K562 (cell line): ENCODE measurements at regions not wholly inside any gene's neighbourhood (a gene's known extent, or its start where the extent isn't known, plus 50 kb on each side); places are given as distances from the start of the nearest gene placed in this dataset.

Experiments used
- CXXC5 ChIP-seq: fragments of 250-450 bp; sonication (Bioruptor Pico); IDR thresholded peaks from 2 replicates; pipeline ENCODE4 v1.8.0; 2022; ENCODE audit warnings: inconsistent platforms, mild to moderate bottlenecking, moderate library complexity
- JUNB ChIP-seq: fragments of 450-650 bp; formaldehyde crosslinking; conservative IDR thresholded peaks from 2 replicates; pipeline ENCODE4 v1.4.0; 2020; ENCODE audit warnings: mild to moderate bottlenecking
- KDM5B ChIP-seq: fragments of 200-600 bp; sonication (generic); IDR thresholded peaks from 2 replicates; pipeline ENCODE4 v1.6.1; 2012; ENCODE audit warnings: low read depth, mild to moderate bottlenecking, moderate library complexity, low read length, control low read depth, inconsistent platforms; ENCODE audit not compliant: insufficient replicate concordance
- NCOA1 ChIP-seq: fragments of 450-650 bp; IDR thresholded peaks from 2 replicates; pipeline ENCODE4 v1.6.1; 2016; ENCODE audit warnings: low read depth
- RBM22 ChIP-seq: fragments of 200-400 bp; formaldehyde crosslinking; IDR thresholded peaks from 2 replicates; pipeline ENCODE4 v1.6.1; 2018; ENCODE audit warnings: low read length, low read depth; ENCODE audit not compliant: poor library complexity, severe bottlenecking
- SREBF1 ChIP-seq: fragments of 150-350 bp; IDR thresholded peaks from 2 replicates; pipeline ENCODE4 v1.6.1; 2014; ENCODE audit warnings: antibody characterized with exemption, low read depth, low read length, borderline replicate concordance
- ZBTB8A ChIP-seq: fragments of 450-650 bp; IDR thresholded peaks from 2 replicates; pipeline ENCODE4 v1.6.1; 2018; ENCODE audit warnings: mild to moderate bottlenecking, moderate library complexity; ENCODE audit not compliant: partially characterized antibody
- ZC3H4 ChIP-seq: sonication (generic); formaldehyde crosslinking; IDR thresholded peaks from 2 replicates; pipeline ENCODE4 v1.9.0; 2021; ENCODE audit warnings: missing genetic modification reagents, borderline replicate concordance
- TF ChIP-seq, protein P1 (sequence below), 2 experiments: fragments of 450-650 bp; formaldehyde crosslinking in 1 of 2; IDR thresholded peaks; 2 replicates each; pipeline versions ENCODE4 v1.4.0 to v1.6.1; 2014 to 2020; ENCODE audit warnings: mild to moderate bottlenecking in 2 of 2, borderline replicate concordance in 1 of 2, low read depth in 1 of 2
- TF ChIP-seq, protein P2 (sequence below), 2 experiments: fragments of 450-650 bp; IDR thresholded peaks; 2 replicates each; pipeline ENCODE4 v1.6.1; 2018; ENCODE audit warnings: mild to moderate bottlenecking in 2 of 2, low read depth in 1 of 2; ENCODE audit not compliant: partially characterized antibody in 2 of 2
- TF ChIP-seq, protein P3 (sequence below): fragments of 450-650 bp; IDR thresholded peaks from 2 replicates; pipeline ENCODE4 v1.6.1; 2016; ENCODE audit warnings: borderline replicate concordance

DNA sequence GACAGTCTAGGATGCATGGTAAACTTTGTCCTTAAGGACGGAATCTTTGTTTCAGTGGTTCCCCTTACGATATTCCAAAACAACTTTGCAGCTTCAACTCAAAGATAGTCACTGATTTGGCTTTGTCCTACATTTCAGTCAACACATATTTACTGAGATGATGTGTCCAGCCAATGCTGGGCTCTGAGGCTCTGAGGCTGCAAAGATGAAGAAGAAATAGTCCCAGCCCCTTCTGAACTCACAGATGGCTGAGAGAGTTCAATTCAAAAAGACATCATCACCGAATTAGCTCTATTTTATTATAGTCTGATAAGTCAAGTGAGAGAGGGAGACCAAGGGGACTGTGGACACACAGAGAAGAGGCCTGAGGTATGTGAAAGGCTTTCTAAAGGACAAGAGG, 544.0 kb downstream of the ACTL7B start (continued):
- TF ChIP-seq, protein P1, sequence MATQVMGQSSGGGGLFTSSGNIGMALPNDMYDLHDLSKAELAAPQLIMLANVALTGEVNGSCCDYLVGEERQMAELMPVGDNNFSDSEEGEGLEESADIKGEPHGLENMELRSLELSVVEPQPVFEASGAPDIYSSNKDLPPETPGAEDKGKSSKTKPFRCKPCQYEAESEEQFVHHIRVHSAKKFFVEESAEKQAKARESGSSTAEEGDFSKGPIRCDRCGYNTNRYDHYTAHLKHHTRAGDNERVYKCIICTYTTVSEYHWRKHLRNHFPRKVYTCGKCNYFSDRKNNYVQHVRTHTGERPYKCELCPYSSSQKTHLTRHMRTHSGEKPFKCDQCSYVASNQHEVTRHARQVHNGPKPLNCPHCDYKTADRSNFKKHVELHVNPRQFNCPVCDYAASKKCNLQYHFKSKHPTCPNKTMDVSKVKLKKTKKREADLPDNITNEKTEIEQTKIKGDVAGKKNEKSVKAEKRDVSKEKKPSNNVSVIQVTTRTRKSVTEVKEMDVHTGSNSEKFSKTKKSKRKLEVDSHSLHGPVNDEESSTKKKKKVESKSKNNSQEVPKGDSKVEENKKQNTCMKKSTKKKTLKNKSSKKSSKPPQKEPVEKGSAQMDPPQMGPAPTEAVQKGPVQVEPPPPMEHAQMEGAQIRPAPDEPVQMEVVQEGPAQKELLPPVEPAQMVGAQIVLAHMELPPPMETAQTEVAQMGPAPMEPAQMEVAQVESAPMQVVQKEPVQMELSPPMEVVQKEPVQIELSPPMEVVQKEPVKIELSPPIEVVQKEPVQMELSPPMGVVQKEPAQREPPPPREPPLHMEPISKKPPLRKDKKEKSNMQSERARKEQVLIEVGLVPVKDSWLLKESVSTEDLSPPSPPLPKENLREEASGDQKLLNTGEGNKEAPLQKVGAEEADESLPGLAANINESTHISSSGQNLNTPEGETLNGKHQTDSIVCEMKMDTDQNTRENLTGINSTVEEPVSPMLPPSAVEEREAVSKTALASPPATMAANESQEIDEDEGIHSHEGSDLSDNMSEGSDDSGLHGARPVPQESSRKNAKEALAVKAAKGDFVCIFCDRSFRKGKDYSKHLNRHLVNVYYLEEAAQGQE (IDR thresholded peaks at IDR 0.05; ENCODE audit: borderline replicate concordance), result no peak
- TF ChIP-seq, protein P1 (CRISPR knock-in tag; IDR thresholded peaks at IDR 0.05; ENCODE audit: low read depth), result no peak
- TF ChIP-seq KDM5B, result no peak
- TF ChIP-seq ZBTB8A, result no peak
- TF ChIP-seq, protein P2, sequence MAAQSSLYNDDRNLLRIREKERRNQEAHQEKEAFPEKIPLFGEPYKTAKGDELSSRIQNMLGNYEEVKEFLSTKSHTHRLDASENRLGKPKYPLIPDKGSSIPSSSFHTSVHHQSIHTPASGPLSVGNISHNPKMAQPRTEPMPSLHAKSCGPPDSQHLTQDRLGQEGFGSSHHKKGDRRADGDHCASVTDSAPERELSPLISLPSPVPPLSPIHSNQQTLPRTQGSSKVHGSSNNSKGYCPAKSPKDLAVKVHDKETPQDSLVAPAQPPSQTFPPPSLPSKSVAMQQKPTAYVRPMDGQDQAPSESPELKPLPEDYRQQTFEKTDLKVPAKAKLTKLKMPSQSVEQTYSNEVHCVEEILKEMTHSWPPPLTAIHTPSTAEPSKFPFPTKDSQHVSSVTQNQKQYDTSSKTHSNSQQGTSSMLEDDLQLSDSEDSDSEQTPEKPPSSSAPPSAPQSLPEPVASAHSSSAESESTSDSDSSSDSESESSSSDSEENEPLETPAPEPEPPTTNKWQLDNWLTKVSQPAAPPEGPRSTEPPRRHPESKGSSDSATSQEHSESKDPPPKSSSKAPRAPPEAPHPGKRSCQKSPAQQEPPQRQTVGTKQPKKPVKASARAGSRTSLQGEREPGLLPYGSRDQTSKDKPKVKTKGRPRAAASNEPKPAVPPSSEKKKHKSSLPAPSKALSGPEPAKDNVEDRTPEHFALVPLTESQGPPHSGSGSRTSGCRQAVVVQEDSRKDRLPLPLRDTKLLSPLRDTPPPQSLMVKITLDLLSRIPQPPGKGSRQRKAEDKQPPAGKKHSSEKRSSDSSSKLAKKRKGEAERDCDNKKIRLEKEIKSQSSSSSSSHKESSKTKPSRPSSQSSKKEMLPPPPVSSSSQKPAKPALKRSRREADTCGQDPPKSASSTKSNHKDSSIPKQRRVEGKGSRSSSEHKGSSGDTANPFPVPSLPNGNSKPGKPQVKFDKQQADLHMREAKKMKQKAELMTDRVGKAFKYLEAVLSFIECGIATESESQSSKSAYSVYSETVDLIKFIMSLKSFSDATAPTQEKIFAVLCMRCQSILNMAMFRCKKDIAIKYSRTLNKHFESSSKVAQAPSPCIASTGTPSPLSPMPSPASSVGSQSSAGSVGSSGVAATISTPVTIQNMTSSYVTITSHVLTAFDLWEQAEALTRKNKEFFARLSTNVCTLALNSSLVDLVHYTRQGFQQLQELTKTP (IDR thresholded peaks at IDR 0.05; ENCODE audit: low read depth in 1 of 2, partially characterized antibody in 2 of 2), result no peak
- no peak for TF ChIP-seq NCOA1
- no peak for TF ChIP-seq JUNB (CRISPR knock-in tag)
- TF ChIP-seq, protein P3, sequence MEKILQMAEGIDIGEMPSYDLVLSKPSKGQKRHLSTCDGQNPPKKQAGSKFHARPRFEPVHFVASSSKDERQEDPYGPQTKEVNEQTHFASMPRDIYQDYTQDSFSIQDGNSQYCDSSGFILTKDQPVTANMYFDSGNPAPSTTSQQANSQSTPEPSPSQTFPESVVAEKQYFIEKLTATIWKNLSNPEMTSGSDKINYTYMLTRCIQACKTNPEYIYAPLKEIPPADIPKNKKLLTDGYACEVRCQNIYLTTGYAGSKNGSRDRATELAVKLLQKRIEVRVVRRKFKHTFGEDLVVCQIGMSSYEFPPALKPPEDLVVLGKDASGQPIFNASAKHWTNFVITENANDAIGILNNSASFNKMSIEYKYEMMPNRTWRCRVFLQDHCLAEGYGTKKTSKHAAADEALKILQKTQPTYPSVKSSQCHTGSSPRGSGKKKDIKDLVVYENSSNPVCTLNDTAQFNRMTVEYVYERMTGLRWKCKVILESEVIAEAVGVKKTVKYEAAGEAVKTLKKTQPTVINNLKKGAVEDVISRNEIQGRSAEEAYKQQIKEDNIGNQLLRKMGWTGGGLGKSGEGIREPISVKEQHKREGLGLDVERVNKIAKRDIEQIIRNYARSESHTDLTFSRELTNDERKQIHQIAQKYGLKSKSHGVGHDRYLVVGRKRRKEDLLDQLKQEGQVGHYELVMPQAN, result no peak
- TF ChIP-seq SREBF1, result no peak
- TF ChIP-seq ZC3H4 (CRISPR knock-in tag), result no peak
- TF ChIP-seq RBM22, result no peak
- no peak for TF ChIP-seq CXXC5 (CRISPR knock-in tag)
